ENCODE measurements at regions not wholly inside any gene's neighbourhood (a gene's known extent, or its start where the extent isn't known, plus 50 kb on each side); places are given as distances from the start of the nearest gene placed in this dataset.
"Not testable (repeated sequence)": the region's sequence is repeated elsewhere in the genome, so short reads cannot be mapped to it uniquely, and the experiment has no call there.

DNA sequence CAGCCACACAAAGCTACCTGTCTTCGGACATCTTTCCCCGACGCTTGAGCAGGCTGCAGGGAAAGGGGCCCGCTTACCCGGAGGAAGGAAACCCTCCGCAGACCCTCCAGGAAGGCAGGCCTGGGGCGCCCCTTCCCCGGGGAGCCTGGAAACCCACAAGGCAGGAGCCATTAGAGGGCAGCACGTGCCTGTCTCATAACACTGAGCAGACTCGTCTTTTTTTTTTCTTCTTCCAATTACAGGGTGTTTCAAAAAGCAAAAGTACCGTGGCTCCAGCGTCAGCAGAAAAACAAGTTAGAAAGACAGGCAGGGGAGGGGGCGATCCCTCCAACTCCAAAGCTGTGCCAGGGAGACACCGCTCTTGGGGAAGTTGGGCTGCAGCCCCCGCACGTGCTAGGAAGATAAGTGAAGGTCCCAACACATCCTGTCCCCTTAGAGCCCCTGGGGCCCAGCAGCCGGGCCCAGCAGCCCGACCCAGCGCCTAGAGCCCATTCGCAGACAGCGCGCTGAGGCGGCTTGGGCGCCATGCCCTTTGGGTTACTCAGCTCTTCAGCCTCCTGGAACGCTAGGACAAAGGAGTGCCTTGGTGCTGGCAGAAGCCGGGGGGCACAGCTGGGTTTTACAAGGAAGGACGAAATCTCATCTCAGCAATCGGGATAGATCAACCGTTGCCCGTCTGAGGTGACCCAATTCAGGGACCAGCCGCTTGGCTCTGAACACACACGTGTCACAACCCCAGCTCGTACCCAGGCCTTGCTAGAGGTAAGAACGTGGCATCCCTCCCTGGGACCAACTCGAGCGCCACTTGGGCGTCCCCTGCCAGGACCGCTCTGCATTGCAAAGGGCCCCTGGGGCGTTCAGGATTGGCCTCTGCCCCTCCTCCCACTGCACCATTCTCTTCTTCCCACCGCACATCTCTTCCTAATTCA, 136.3 kb downstream of the LY86 start:
- DNase-seq, result peak; percentile 77

DNA sequence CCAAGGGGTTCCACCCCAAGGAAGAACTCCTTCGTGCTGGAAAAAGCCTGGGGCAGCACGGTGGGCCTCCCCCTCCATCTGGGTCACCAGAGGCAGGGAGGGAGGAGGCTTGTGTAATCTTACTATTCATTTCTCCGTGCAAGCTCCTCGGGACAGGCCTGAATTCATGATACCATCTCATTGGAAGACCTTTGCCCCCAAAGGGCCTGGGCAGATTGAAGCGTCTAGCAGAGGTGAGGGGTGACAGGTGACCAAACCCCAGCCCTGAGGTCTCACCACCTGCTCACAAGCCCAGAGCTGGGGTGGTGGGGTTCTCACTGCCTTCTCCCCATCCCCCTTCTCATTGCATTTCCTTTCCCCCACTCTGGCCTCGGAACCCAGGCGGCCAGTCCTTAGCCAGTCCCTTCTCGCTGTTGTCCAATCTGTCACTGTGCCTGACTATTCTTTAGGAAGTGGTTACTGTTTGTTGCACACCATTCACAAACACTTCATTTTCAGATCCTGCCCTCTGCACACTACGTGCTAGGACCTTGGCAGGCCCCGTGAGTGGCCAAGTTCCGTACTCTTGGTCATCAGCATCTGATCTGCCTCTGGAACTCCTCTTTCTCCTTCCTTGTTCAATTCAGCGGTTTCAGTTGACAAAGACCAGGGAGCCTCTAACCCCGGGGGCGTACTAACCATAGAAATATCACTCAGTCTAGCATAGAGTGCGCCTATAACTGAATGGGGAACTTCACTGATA, 137.1 kb downstream of the LY86 start:
- no peak for DNase-seq

DNA sequence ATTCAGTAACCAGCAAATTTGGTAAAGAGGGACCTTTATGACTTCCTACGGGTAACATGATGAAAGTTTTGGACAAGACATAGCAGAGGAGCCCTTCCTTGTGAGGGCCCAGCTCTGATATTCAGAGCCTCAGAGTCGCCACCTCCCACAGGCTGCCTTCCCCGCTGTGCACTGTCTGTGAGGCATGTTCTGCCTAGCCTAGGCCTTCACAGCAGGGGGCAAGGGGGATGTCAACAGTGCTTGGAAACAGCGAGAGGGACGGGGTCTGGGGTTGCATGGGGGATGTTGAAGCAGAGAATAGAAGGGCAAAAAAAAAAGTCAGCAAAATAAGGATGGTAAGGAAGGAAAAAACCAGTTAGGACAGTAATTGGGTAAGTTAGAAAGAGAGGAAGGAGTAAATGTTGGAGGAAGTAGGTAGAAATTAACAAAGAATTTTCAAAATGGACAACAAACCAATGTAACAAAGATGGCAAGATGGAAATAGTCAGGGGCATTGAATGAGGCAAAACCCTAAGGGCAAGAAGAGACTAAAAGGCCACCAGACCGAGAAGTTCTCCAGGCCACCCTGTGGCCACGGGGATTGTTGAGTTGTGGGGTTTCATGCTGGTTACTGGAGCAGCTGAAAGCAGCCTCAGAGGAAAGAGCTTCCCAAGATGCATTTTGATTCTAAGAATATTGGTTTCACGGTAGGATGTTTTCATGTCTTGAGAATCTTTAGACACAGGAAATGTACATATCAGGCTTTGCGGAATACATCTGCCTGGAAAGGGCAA, 139.8 kb downstream of the LY86 start:
- DNase-seq, result no peak

DNA sequence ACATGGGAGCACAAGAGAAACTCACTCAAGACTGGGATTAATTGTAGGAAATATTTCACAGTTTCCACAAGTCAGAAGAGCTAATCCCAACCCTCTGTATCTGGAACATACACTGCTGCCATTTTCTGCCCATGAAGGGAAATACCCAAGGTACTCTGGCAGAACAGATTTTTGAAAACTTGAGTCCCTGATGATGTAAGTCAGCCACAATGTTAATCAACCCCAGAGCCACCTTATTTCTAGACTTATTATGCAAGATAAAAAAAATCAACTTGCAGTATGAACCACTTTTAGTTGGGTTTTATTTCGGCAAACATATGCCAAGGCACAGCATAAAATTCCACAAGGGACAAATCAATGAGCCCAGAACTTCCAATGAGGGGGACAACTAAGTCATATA, 141.5 kb downstream of the LY86 start:
- no peak for DNase-seq

DNA sequence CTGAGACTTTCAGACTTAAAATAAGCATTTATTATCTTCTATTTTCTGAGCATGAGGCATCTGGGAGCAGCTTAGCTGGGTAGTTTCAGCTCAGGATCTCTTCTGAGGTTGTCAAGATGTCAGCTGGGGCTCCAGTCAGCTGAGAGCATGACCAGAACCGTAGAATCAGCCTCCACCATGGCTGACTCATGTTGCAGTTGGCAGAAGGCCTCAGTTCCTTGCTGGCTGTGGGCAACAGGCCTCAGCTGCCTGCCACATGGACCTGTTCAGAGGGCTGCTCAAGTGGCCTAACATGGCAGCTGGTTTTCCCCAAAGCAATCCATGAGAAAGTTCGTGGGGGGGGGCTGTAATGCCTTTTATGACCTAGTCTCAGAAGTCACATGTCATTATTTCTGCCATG, 142.3 kb downstream of the LY86 start:
- DNase-seq, result no peak

DNA sequence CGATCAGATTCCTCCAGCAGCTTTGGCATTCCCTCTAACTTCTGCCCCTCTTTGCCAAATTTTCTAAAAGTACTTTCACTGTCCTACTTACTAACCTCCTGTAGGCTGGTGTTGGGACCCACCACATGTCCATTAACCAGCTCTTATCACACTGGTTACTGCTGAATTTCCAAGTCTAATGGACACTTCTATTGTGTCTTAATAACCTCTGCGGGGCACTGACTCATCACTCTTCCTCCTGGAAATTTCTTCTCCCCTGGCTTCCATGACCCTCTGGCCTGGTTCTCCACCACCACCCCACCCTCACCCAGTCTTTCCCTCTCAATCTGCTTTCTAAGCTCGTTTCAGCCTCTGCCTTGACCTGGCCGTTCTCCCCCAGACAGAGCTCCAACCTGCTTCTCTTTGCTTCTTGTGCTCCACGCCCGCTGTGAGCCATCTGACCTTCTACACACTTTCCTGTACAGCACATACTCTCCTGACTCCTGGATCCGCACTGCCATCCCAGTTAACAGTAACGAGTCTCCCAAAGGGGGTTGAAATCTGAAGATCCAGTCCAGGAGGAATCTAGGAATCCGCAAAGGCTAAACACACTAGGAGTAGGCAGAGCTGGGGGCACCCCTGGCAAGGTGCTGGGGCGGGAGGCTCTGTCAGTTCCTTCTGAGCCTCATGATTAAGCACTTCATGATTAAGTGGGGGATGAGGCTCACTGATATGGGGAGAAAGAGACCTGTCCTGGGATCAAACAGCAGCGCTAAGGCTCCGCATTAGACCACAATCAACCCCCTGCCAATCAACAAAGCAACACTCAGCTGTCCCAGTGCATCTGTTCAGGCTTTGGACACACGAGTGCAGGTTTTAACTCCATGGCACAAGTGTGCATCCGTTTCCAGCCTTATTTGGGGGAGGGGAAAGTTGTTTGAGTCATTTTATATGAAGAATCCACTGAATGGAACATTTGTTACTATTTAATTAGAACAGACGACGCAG, 146.3 kb downstream of the LY86 start:
- DNase-seq, result no peak

DNA sequence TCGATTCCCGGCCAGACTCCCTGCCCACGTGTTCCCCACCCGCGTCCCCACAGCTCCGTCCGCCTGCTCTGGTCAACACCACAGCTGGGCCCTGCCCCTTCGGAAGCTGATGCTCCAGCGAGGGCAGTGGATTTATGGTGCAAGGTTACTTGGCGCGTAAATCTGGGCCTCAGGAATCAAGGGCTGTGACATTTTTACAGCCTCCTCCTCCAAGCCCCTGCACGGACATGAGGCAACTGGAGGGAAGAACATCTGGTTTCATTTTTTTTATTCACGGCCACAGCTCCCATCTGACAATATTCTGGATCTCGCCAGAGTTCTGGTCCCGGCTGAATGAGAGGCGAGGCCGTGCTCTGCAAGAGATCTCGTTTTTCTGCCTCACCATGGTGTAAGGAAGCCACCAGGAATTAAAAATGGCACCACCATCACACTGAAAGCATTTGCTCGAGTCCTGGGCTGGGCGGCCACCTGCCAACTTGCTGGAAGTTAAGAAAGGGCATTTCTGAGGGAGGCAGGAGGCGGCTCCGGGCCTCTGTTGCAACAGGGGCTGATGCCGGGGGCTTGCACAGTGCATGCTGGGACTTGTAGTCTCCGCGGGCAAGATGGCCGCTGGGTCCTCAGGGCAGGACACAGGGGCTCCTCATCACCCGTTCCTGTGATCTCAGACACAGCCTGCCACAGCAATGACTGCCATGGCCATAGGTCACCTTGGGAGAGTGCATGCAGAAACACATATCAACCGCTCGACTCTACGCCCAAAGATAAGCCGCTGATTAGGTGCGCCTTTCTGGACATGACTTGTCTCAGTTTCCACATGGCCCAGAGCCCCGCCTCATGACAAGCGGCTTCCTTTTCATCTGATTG, 148.5 kb downstream of the LY86 start:
- DNase-seq, result no peak

DNA sequence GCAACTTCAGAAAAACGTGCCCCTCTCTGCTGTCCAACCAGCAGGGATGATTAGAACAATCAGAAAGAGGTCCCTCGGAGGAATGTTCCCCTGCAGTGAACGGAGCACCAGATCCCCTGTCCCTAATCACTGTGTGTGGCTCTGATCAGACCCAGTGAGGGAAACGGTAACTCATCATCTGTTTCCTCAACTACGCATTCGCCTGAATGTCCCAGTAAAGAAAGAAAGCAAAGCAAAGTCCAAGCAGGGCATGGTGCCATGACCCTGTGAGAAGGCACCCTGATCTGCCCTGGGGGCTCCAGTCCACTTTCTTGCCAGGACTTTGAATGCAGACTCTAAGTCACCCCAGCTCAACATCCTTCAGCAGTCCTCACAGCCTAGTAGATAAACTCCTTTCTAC, 149.2 kb downstream of the LY86 start:
- DNase-seq, result no peak

DNA sequence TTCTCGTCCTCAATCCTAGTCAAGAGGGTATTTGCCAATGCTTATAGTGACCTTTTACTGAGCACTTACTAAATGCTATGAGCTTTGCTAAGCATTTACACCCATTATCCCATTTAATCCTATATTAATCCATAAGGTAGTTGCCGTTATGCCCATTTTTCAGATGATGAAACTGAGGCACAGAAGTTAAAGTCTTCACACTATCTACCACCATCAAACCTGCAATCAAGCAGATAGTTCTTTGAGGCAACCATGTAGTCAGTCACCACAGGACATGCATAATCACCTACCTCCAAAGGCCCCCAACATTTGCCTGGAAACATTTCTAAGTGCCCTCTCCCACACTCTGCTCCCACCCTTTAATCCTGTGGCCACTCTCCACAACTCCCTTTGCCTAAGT, 149.6 kb downstream of the LY86 start:
- DNase-seq, result no peak

DNA sequence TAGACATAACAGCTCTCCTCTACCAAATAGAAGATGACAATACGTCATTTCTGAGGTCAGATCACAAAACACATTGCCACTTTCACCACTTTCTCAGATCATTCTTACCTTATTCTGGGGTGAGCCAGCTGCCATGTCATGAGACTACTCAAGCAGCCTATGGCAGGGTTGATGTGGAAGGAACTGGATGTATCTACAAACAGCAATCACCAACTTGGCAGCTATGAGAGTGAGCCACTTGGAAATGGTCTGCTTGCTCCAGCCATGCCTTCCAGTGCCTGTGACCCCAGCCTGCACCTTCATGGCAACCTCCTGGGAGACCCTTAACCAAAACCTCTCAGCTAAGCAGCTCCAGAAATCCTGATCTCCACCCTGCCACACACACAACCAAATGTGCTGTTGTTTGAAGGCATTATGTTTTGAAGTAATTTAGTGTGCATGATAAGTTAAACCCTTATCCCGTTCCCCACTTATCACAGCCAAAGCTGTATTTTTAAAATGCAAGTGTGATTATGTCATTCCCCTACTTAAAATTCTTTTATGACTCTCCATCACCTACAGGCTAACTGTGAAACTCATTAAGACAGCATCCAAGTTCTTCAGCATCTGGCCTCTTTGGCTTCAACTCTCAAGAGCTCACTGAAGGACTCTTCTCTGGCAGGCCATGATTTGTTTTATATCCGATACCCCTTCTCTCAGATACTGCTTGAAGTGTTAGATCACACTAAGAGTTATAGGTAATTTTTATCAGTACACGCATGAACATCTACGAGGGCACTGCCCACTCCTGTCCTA, 150.6 kb downstream of the LY86 start:
- DNase-seq, result no peak

DNA sequence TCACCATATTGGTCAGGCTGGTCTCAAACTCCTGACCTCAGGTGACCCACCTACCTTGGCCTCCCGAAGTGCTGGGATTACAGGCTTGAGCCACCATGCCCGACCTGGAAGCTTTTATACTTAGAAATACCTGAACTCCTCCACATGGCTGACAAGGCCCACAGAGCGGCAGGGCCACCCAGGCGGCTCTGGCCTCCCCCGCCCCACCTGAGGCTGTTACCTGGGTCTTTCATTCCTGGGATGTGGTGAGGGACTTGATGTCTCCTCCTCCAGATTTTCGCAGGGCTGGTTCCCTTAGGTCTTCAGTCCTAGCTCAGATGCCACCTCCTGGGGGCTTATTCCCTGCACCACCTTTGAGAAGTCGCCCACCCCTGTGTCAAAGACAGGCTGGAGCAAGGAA, 152.1 kb downstream of the LY86 start:
- DNase-seq, result no peak

DNA sequence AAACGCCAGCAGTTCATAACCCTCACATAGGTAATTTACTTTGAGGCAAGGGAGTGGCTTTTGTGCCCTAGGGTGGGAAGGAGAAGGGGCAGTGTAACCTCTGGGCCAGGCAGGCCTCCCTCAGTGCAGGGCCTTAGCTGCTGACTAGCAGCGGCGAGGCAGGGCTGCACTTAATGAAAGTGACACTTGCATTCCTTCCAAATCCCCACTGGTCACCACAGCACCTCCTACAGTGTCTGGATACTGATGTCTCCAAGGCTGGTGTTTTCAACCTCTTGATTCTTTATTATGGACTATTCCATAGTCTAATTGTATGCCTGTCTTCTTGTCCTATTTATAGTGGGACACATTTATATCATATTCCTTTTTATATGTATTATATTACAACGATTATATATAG, 152.7 kb downstream of the LY86 start:
- DNase-seq, result no peak

DNA sequence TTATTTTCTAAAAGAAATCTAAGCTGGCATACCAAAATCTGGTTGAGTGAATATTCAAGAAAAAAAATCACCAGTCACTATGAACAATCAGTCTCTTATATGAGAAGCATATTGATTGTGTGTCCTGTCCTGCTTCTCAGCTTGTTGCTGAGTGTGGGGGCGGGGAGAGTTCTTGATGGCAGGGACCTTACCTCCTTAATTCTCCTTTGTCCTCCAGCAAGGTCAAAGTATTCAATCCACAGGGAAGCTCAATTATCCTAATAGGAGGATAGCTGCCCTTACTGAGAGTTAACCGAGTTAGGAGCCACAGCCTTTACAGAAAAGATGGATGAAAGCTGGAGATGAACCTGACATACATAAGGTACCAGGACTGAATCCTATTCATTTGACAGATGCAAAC, 154.0 kb downstream of the LY86 start:
- no peak for DNase-seq

DNA sequence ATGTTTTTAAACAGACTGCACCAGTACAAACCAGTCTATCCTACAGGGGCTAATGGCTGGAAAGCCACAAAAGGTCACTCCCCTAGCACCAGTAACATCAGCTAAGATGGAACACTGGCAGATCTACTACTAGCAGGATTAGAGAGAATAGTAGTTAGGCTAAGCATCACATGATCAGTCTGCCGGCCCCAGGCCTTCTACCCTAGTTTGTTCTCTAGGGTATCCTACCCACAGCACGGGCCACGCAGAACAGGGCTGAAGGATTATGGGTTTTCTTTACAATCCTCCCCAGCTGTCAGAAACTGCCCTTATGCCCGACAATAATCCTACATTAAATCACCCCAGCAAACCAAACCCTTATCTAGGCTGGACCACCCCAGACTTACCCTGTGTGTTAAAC, 156.0 kb downstream of the LY86 start:
- DNase-seq, result no peak

DNA sequence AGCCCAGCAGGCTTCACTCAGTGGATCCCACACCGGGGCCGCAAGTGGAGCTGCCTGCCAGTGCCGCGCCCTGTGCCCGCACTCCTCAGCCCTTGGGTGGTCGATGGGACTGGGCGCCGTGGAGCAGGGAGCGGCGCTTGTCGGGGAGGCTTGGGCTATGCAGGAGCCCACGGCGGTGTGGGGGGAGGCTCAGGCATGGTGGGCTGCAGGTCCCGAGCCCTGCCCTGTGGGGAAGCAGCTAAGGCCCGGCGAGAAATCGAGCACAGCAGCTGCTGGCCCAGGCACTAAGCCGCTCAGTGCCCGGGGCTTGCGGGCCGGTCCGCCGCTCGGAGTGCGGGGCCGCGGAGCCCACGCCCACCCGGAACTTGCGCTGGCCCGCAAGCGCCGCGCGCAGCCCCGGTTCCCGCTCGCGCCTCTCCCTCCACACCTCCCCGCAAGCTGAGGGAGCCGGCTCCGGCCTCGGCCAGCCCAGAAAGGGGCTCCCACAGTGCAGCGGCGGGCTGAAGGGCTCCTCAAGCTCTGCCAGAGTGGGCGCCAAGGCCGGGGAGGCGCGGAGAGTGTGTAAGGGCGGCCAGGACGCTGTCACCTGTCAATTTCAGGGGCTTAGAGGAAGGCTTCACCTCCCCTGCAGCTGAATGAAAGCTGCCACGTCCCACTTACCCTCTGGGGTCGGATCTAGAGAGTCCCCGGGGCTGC, 157.3 kb downstream of the LY86 start:
- DNase-seq, result not testable (repeated sequence)

DNA sequence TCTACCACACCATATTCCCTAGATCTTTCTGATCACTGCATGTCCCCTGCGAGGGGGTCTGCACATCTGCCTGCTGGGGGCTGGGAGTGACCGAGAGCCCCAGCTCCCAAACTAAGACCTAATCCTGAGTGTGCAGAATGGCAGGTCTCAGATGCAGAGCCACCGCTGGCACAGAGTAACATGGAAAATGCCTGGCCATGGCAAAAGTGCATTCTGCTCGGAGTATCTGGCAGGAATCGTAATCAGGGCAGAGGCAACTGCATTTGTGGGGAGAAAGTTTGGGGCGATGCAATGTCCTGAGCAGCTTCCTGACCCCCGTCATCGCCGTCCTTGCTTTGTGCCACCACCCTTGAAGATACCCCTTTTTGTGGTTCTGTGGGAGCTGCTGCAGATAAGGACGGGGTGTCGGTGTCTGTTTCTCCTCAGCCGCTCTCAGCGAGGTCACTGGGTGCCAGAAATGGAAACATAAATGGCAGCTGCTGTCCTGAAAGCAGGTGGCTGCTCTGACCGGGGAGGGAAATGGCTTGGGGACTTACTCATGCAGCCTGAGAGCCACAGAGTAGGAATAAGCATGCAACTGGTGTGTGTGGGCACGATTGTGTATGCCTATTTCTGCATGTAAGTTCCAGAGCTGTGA, 157.9 kb downstream of the LY86 start:
- DNase-seq, result no peak

DNA sequence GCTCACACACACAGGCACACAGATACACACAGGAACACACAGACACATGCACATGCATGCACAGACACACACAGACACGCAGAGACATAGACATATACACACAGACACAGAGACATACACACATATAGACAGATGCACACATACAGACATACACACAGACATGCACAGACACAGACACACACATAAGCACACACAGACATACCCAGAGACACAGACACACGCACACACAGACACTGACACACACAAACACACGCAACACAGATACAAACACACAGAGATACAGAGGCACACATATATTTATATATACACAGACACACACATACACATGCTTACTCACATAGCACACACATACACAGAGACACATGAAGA, 158.4 kb downstream of the LY86 start:
- no peak for DNase-seq

DNA sequence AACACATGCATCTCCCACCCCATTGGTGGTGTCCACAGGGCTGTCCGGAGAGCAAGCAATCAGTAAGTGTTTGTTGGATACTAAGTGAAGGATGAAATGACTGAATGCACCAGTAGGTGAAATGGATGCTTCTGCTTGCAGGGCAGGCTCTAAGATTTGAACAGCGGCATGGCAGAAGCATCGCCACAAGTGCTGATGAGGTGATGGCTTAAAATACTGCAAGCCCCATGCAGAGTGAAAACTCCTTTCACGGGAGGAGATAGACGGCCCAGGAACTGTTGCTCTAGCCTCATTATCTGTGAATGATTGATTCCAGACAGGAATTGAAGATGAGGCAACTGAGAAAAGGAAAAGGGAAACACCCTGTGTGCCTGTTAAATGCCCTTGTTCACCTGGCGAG, 158.9 kb downstream of the LY86 start:
- no peak for DNase-seq

DNA sequence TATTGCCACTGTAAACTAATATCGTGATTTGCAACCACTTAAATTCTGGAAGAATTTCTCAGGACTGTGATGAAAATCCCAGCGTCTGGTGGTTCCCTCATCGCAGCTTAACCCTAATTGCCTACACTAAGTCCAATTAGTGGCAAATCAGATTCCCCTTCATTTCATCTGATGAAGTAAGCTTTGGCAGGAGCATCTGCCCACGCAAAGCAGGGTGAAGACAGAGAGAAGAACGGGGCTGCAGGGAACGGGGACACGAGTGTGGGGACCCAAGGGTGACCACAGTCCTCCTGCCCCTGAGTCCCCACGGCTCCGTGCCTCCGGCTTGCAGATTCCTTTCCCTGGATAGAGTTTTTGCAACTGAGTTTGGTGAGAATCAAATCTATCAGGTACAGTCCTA, 159.5 kb downstream of the LY86 start:
- no peak for DNase-seq

Measured in activated CD8-positive, alpha-beta memory T cell treated with anti-CD3 and anti-CD28 coated beads for 24 hours (primary cell).